ENCODE measurements at regions not wholly inside any gene's neighbourhood (a gene's known extent, or its start where the extent isn't known, plus 50 kb on each side); places are given as distances from the start of the nearest gene placed in this dataset.

DNA sequence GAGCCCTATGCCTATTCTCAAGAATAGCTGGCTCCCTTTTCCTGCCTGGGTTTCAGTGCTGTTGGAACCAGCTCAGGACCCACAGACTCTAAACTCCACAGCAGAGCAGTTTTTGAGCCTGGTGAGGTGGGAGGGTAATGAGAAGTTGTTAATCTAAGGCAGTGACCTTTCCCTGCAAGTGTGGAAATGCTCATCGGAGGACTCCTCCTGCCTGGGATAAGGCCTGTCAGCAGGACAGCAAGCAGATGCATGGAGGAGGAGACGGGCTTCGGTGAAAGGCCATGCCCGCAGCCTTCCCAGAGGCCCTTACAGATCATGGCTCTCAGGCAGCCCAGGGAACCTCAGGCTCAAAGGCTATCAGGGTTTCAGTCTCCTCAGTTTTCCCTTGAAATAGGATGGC lies 70.0 kb upstream of the SHISA3 start:
- H3K27ac ChIP-seq (ENCODE audit: low read length), result no peak overlapping the region
- no TSS peak for BruUV-seq (replicated peaks)
- no peaks in the 10 kb centered on the region for H3K9me3 ChIP-seq (ENCODE audit: control insufficient read depth, insufficient read depth, low read depth, low read length)
- ChIA-PET CTCF (no interaction called here), POLR2A (no interaction called here)
- intact Hi-C loops (cut with micrococcal nuclease; ENCODE audit: unreplicated experiment), result no loop called here
- ATAC-seq (no peak), DNase-seq (ENCODE audit: low read depth, low spot score) (no peak)
- H3K4me3 ChIP-seq (ENCODE audit: low read depth in 2 of 2, low read length in 2 of 2), result no peak overlapping the region
- H3K27me3 ChIP-seq (ENCODE audit: control insufficient read depth, insufficient read depth, low read length), result no peaks in the 10 kb centered on the region
- TF ChIP-seq TCF7L2 (IDR thresholded peaks at IDR 0.05; ENCODE audit: low read depth, low read length), result no peak
- TF ChIP-seq POLR2AphosphoS5 (IDR thresholded peaks at IDR 0.05; ENCODE audit: low read depth, low read length), result no peak
- TF ChIP-seq, protein P1, sequence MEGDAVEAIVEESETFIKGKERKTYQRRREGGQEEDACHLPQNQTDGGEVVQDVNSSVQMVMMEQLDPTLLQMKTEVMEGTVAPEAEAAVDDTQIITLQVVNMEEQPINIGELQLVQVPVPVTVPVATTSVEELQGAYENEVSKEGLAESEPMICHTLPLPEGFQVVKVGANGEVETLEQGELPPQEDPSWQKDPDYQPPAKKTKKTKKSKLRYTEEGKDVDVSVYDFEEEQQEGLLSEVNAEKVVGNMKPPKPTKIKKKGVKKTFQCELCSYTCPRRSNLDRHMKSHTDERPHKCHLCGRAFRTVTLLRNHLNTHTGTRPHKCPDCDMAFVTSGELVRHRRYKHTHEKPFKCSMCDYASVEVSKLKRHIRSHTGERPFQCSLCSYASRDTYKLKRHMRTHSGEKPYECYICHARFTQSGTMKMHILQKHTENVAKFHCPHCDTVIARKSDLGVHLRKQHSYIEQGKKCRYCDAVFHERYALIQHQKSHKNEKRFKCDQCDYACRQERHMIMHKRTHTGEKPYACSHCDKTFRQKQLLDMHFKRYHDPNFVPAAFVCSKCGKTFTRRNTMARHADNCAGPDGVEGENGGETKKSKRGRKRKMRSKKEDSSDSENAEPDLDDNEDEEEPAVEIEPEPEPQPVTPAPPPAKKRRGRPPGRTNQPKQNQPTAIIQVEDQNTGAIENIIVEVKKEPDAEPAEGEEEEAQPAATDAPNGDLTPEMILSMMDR (IDR thresholded peaks at IDR 0.05), result no peak
- TF ChIP-seq, protein P2, sequence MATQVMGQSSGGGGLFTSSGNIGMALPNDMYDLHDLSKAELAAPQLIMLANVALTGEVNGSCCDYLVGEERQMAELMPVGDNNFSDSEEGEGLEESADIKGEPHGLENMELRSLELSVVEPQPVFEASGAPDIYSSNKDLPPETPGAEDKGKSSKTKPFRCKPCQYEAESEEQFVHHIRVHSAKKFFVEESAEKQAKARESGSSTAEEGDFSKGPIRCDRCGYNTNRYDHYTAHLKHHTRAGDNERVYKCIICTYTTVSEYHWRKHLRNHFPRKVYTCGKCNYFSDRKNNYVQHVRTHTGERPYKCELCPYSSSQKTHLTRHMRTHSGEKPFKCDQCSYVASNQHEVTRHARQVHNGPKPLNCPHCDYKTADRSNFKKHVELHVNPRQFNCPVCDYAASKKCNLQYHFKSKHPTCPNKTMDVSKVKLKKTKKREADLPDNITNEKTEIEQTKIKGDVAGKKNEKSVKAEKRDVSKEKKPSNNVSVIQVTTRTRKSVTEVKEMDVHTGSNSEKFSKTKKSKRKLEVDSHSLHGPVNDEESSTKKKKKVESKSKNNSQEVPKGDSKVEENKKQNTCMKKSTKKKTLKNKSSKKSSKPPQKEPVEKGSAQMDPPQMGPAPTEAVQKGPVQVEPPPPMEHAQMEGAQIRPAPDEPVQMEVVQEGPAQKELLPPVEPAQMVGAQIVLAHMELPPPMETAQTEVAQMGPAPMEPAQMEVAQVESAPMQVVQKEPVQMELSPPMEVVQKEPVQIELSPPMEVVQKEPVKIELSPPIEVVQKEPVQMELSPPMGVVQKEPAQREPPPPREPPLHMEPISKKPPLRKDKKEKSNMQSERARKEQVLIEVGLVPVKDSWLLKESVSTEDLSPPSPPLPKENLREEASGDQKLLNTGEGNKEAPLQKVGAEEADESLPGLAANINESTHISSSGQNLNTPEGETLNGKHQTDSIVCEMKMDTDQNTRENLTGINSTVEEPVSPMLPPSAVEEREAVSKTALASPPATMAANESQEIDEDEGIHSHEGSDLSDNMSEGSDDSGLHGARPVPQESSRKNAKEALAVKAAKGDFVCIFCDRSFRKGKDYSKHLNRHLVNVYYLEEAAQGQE (IDR thresholded peaks at IDR 0.05; ENCODE audit: insufficient read depth in 1 of 2, low read depth in 2 of 2, low read length in 1 of 2), result no peak
- no peak for TF ChIP-seq SIN3A (IDR thresholded peaks at IDR 0.05; ENCODE audit: borderline replicate concordance, insufficient read depth, low read depth, low read length)
- in situ Hi-C loops (cut with HindIII; ENCODE audit: low pct_unique_long_range_greater_than_20kb, low sequenced_read_pairs), result no loop called here
- no peaks in the 10 kb centered on the region for H3K36me3 ChIP-seq (ENCODE audit: control insufficient read depth, insufficient read depth, low read length)
- no peaks in the 10 kb centered on the region for H3K4me1 ChIP-seq (ENCODE audit: control insufficient read depth, insufficient read depth, low read length)

DNA sequence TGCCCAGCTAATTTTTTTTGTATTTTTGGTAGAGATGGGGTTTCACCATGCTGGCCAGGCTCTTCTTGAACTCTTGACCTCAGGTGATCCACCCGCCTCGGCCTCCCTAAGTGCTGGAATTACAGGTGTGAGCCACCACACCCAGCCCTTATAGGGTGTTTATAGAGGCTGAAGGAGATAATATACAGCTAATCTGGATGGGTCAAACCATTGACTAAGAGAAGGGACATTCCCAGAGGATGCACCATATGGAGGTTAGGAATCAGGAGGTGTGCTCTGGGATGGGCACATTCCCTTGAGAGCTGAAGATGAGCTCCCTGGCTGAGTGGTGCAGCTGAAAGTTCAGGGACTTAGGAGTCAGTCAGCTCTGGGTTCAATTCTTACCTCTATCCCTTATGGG lies 68.3 kb upstream of the SHISA3 start:
- no peak for TF ChIP-seq TCF7L2 (IDR thresholded peaks at IDR 0.05; ENCODE audit: low read depth, low read length)
- TF ChIP-seq SIN3A (IDR thresholded peaks at IDR 0.05; ENCODE audit: borderline replicate concordance, insufficient read depth, low read depth, low read length), result no peak
- TF ChIP-seq, protein P2 (IDR thresholded peaks at IDR 0.05; ENCODE audit: insufficient read depth in 1 of 2, low read depth in 2 of 2, low read length in 1 of 2), result no peak
- no peak for TF ChIP-seq POLR2AphosphoS5 (IDR thresholded peaks at IDR 0.05; ENCODE audit: low read depth, low read length)
- TF ChIP-seq, protein P1 (IDR thresholded peaks at IDR 0.05), result no peak
- Histone ChIP-seq H3K4me3 (ENCODE audit: low read depth in 2 of 2, low read length in 2 of 2) (no peak overlapping the region), H3K27me3 (ENCODE audit: control insufficient read depth, insufficient read depth, low read length) (no peaks in the 10 kb centered on the region), H3K36me3 (ENCODE audit: control insufficient read depth, insufficient read depth, low read length) (no peaks in the 10 kb centered on the region), H3K9me3 (ENCODE audit: control insufficient read depth, insufficient read depth, low read depth, low read length) (no peaks in the 10 kb centered on the region), H3K4me1 (ENCODE audit: control insufficient read depth, insufficient read depth, low read length) (no peaks in the 10 kb centered on the region), H3K27ac (ENCODE audit: low read length) (no peak overlapping the region)
- no peak for DNase-seq (ENCODE audit: low read depth, low spot score)
- in situ Hi-C loops (cut with HindIII; ENCODE audit: low pct_unique_long_range_greater_than_20kb, low sequenced_read_pairs), result no loop called here
- ChIA-PET CTCF (no interaction called here), POLR2A (no interaction called here)
- ATAC-seq, result no peak
- intact Hi-C loops (cut with micrococcal nuclease; ENCODE audit: unreplicated experiment), result no loop called here
- no TSS peak for BruUV-seq (replicated peaks)

Measured in Panc1 (cell line).